ENCODE measurements at regions not wholly inside any gene's neighbourhood (a gene's known extent, or its start where the extent isn't known, plus 50 kb on each side); places are given as distances from the start of the nearest gene placed in this dataset.
A peak's percentile ranks its signal among the peaks of the same experiment; 100 is the strongest.
"Not testable (repeated sequence)": the region's sequence is repeated elsewhere in the genome, so short reads cannot be mapped to it uniquely, and the experiment has no call there.

- TF ChIP-seq CTCF (IDR thresholded peaks at IDR 0.05; ENCODE audit: unreplicated experiment) = peak; percentile 22
- H3K9me3 Mint-ChIP-seq; H3K27ac Mint-ChIP-seq; H3K27me3 Mint-ChIP-seq (ENCODE audit: low read depth); H3K4me1 Mint-ChIP-seq; H3K36me3 Mint-ChIP-seq; H3K4me3 Mint-ChIP-seq: not testable (repeated sequence)
- DNase-seq (ENCODE audit: low spot score in 2 of 2, unreplicated experiment in 2 of 2) = peak in 1 of 2 experiments; percentile 42
These were observed 112.2 kb upstream of the CCZ1B start for GRCh38 chr7:6938284-6938683.

- not testable (repeated sequence) for H3K27ac Mint-ChIP-seq, H3K4me1 Mint-ChIP-seq
These were observed 113.1 kb upstream of the CCZ1B start for GRCh38 chr7:6939126-6939525.

GRCh38 chr7:6939896-6940295, 113.8 kb upstream of the CCZ1B start:
- H3K27me3 Mint-ChIP-seq (ENCODE audit: low read depth); H3K36me3 Mint-ChIP-seq; H3K9me3 Mint-ChIP-seq; H3K27ac Mint-ChIP-seq; H3K4me1 Mint-ChIP-seq; DNase-seq (ENCODE audit: low spot score in 2 of 2, unreplicated experiment in 2 of 2); H3K4me3 Mint-ChIP-seq: not testable (repeated sequence)

More at GRCh38 chr7:6939126-6939525, 113.1 kb upstream of the CCZ1B start:
- H3K27me3 Mint-ChIP-seq (ENCODE audit: low read depth); H3K9me3 Mint-ChIP-seq; H3K4me3 Mint-ChIP-seq; DNase-seq (ENCODE audit: low spot score in 2 of 2, unreplicated experiment in 2 of 2); H3K36me3 Mint-ChIP-seq: not testable (repeated sequence)

GRCh38 chr7:6946873-6947272, 120.8 kb upstream of the CCZ1B start:
- H3K27ac Mint-ChIP-seq; H3K27me3 Mint-ChIP-seq (ENCODE audit: low read depth); DNase-seq (ENCODE audit: low spot score in 2 of 2, unreplicated experiment in 2 of 2); H3K9me3 Mint-ChIP-seq; H3K36me3 Mint-ChIP-seq; H3K4me3 Mint-ChIP-seq: not testable (repeated sequence)
- H3K4me1 Mint-ChIP-seq = peaks cover 16% of the 10 kb centered on the region

- peaks cover 26% of the 10 kb centered on the region for H3K4me1 Mint-ChIP-seq
- H3K4me3 Mint-ChIP-seq; H3K27ac Mint-ChIP-seq; H3K27me3 Mint-ChIP-seq (ENCODE audit: low read depth); H3K9me3 Mint-ChIP-seq; H3K36me3 Mint-ChIP-seq; DNase-seq (ENCODE audit: low spot score in 2 of 2, unreplicated experiment in 2 of 2): not testable (repeated sequence)
These were observed 124.2 kb upstream of the CCZ1B start for GRCh38 chr7:6950231-6950630.

- not testable (repeated sequence) for H3K36me3 Mint-ChIP-seq; H3K27ac Mint-ChIP-seq; H3K27me3 Mint-ChIP-seq (ENCODE audit: low read depth); H3K9me3 Mint-ChIP-seq; H3K4me3 Mint-ChIP-seq; DNase-seq (ENCODE audit: low spot score in 2 of 2, unreplicated experiment in 2 of 2)
- H3K4me1 Mint-ChIP-seq = peaks cover 26% of the 10 kb centered on the region
These were observed 125.5 kb upstream of the CCZ1B start for GRCh38 chr7:6951553-6951952.

- H3K27me3 Mint-ChIP-seq (ENCODE audit: low read depth); H3K9me3 Mint-ChIP-seq; H3K4me3 Mint-ChIP-seq; H3K36me3 Mint-ChIP-seq; DNase-seq (ENCODE audit: low spot score in 2 of 2, unreplicated experiment in 2 of 2): not testable (repeated sequence)
- H3K4me1 Mint-ChIP-seq = peaks cover 17% of the 10 kb centered on the region
- H3K27ac Mint-ChIP-seq = peak overlapping the region; percentile 60
These were observed 127.2 kb upstream of the CCZ1B start for GRCh38 chr7:6953138-6953797.

GRCh38 chr7:6953798-6954181, 127.7 kb upstream of the CCZ1B start:
- H3K27me3 Mint-ChIP-seq (ENCODE audit: low read depth); H3K4me3 Mint-ChIP-seq; DNase-seq (ENCODE audit: low spot score in 2 of 2, unreplicated experiment in 2 of 2); H3K36me3 Mint-ChIP-seq; H3K27ac Mint-ChIP-seq; H3K9me3 Mint-ChIP-seq: not testable (repeated sequence)
- H3K4me1 Mint-ChIP-seq = peaks cover 17% of the 10 kb centered on the region

GRCh38 chr7:6955385-6955784, 129.3 kb upstream of the CCZ1B start:
- H3K4me3 Mint-ChIP-seq; DNase-seq (ENCODE audit: low spot score in 2 of 2, unreplicated experiment in 2 of 2); H3K9me3 Mint-ChIP-seq; H3K36me3 Mint-ChIP-seq; H3K27me3 Mint-ChIP-seq (ENCODE audit: low read depth); H3K27ac Mint-ChIP-seq: not testable (repeated sequence)
- peaks cover 10% of the 10 kb centered on the region for H3K4me1 Mint-ChIP-seq

- H3K9me3 Mint-ChIP-seq; H3K27me3 Mint-ChIP-seq (ENCODE audit: low read depth); H3K36me3 Mint-ChIP-seq; H3K27ac Mint-ChIP-seq; H3K4me3 Mint-ChIP-seq; H3K4me1 Mint-ChIP-seq; DNase-seq (ENCODE audit: low spot score in 2 of 2, unreplicated experiment in 2 of 2): not testable (repeated sequence)
These were observed 130.0 kb upstream of the CCZ1B start for GRCh38 chr7:6955990-6956566.

GRCh38 chr7:6958371-6958770, 132.3 kb upstream of the CCZ1B start:
- H3K27ac Mint-ChIP-seq; H3K4me1 Mint-ChIP-seq; H3K27me3 Mint-ChIP-seq (ENCODE audit: low read depth); H3K36me3 Mint-ChIP-seq; DNase-seq (ENCODE audit: low spot score in 2 of 2, unreplicated experiment in 2 of 2); H3K4me3 Mint-ChIP-seq: not testable (repeated sequence)
- peaks cover 18% of the 10 kb centered on the region for H3K9me3 Mint-ChIP-seq

GRCh38 chr7:6959942-6960341, 133.9 kb upstream of the CCZ1B start:
- not testable (repeated sequence) for H3K4me1 Mint-ChIP-seq

GRCh38 chr7:6962871-6963270, 136.8 kb upstream of the CCZ1B start:
- H3K27ac Mint-ChIP-seq; H3K36me3 Mint-ChIP-seq; H3K27me3 Mint-ChIP-seq (ENCODE audit: low read depth); H3K4me1 Mint-ChIP-seq; DNase-seq (ENCODE audit: low spot score in 2 of 2, unreplicated experiment in 2 of 2); H3K4me3 Mint-ChIP-seq: not testable (repeated sequence)
- H3K9me3 Mint-ChIP-seq = peaks cover 18% of the 10 kb centered on the region

More at GRCh38 chr7:6959942-6960341, 133.9 kb upstream of the CCZ1B start:
- peaks cover 18% of the 10 kb centered on the region for H3K9me3 Mint-ChIP-seq
- not testable (repeated sequence) for H3K27me3 Mint-ChIP-seq (ENCODE audit: low read depth); H3K36me3 Mint-ChIP-seq; DNase-seq (ENCODE audit: low spot score in 2 of 2, unreplicated experiment in 2 of 2); H3K27ac Mint-ChIP-seq; H3K4me3 Mint-ChIP-seq

Measured in mesothelial cell of epicardium (in vitro differentiated cells).